GM18909 (cell line): ENCODE measurements at regions not wholly inside any gene's neighbourhood (a gene's known extent, or its start where the extent isn't known, plus 50 kb on each side); places are given as distances from the start of the nearest gene placed in this dataset.
"Not testable (repeated sequence)": the region's sequence is repeated elsewhere in the genome, so short reads cannot be mapped to it uniquely, and the experiment has no call there.

Experiments
- ATAC-seq: cut with Tn5 transposase; IDR thresholded peaks from one replicate; pipeline ENCODE4 v1.9.1; 2021; ENCODE audit warnings: mild to moderate bottlenecking; ENCODE audit not compliant: unreplicated experiment, poor library complexity

DNA sequence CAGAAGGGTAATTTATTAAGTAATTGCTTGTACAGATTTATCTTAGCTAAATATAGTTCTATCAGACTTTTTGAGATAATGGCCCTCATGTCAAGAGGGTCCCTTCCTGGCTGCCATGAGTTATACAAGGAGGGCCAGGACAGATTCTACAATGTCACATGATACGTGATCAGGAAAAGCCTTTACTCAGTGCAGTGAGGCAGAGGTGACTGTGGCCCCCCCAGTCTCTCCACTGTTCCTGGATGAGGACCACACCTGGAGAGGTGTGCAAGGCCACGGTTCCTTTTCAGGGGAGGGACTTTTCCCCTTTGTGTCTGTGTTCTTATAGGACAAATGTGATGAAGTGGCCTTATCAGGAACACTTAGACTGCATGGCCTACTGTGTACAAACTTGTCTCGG, 54.3 kb upstream of the LRCH1 start:
- ATAC-seq: no peak

DNA sequence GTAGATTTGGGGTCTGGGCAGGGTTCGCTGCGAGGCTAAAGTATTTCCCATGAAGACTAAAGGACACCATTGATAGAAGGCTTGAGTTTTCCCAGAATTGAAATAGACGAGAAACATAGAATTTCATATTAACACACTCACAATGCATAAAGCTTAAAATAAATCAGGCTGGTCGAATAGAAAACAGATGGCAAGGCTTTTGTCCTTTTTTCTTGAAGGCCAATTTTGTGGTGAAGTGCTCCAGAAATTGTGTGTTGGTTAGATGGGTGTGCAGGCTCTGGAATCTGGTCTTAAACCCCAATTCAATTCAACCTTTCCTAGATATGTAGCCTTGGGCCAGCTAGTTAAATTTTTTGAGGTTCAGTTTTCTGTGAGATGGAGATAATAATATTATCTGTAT, 56.9 kb upstream of the LRCH1 start:
- no peak for ATAC-seq

DNA sequence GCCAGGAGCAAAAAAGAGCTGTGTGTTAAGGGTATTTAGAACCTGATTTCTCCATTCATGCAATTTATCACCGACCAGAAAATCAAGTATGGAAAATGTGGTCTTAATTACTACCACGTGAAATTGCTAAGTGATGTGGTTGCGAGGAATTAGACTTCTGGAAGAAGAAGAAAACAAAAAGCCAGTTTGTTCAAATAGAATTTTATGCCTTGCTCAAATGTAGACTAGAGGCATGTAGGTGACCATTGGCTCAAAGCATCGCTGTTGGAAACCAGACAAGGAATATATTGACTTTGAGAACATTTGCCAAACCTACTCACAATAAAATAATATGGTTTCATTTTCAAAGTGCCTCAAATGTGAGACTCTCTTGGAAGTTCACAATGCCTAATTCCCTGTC, 57.3 kb upstream of the LRCH1 start:
- no peak for ATAC-seq

DNA sequence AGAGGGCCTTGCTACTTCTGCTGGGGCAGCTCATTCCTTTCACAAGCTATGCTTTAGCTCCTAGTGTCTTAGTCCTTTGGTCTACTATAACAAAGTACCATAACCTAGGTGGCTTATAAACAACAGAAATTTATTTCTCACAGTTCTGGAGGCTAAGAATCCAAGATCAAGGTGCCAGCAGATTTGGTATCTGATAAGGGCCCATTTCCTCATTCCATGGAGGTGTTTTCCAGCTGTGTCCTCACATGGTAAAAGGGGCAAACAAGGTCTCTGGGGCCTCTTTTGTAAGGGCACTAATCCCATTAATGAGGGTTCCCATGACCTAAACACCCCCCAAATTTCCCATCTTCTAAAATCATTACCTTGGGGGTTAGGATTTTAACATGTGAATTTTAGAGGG, 57.9 kb upstream of the LRCH1 start:
- ATAC-seq: no peak

- ATAC-seq: no peak
These were observed 60.0 kb upstream of the LRCH1 start for GRCh38 chr13:46492946-46493345.

GRCh38 chr13:46491641-46492040, 61.3 kb upstream of the LRCH1 start:
- ATAC-seq: no peak

DNA sequence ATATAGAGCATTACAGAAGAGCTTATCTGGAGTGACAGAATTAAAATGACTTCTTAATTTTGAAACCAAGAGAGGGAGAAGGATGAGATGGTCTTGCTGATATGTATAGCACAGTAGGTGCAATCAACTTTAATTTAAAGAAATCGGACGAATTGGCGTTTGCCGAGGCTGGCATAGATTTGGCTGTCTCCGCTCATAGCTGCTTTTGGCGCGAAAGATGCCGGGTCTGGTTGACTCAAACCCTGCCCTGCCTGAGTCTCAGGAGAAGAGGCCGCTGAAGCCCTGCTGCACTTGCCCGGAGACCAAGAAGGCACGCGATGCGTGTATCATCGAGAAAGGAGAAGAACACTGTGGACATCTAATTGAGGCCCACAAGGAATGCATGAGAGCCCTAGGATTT, 62.3 kb upstream of the LRCH1 start:
- peak; percentile 37 for ATAC-seq

GRCh38 chr13:46490129-46490528, 62.8 kb upstream of the LRCH1 start:
- ATAC-seq: no peak

DNA sequence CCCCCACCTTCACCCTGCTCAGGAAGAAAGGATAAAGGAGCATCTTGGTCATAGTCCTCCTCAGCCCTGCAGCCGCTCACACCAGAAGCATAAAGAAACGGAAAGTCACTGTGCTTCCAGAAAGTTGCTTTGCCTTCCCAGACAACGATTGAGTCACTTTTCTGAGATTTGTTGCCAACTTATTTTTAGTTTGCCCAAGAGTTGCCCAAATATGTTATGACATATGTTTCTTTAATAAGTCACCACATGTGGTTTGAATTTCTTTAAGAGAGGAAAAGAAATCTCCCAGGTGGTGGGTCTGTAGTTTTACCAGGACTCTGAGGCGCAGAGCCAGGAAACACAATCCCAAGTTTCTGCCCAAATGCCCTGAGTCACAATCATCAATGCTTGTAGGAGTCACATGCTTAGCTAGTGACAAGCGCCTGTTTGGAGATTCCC, 63.4 kb upstream of the LRCH1 start:
- no peak for ATAC-seq

GRCh38 chr13:46487748-46488147, 65.2 kb upstream of the LRCH1 start:
- ATAC-seq: peak; percentile 70

- ATAC-seq: no peak
These were observed 66.7 kb upstream of the LRCH1 start for GRCh38 chr13:46486270-46486669.

DNA sequence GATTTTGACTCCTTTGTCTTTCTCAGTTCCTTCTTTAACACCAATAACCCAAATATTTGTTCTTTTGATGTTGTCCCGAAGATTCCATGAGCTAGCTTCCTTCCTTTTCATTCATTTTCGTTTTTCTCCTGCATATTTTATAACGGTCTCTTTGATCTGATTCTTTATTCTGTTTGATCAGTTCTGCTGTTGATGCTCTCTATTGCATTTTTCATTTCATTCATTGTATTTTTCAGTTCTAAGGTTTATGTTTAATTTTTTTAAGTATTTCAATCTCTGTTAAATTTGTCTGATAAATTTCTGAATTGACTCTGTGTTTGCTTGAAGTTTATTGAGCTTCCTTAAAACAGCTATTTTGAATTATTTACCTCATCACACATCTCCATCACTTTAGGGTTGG, 68.4 kb upstream of the LRCH1 start:
- no peak for ATAC-seq

DNA sequence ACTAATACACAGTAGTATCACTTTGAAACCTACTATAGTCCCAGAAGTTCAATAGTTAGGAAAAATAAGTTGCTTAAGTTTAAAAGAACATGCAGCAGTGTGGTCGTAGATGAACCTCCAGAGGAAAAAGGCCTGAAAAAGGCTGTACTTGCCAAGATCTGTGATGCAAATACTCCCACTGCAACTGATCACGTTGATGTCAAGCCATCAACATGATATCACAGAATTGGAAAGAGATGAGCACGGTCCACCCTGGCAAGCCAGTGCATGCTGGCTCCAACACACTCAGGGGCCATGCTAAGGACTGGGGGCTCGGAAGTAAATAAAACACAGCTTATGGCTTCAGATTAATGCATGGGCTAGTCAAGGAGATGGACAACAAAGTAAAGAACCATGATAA, 71.8 kb upstream of the LRCH1 start:
- no peak for ATAC-seq

- ATAC-seq: no peak
These were observed 72.8 kb upstream of the LRCH1 start for GRCh38 chr13:46480131-46480530.

- ATAC-seq: no peak
These were observed 73.3 kb upstream of the LRCH1 start for GRCh38 chr13:46479691-46480090.

DNA sequence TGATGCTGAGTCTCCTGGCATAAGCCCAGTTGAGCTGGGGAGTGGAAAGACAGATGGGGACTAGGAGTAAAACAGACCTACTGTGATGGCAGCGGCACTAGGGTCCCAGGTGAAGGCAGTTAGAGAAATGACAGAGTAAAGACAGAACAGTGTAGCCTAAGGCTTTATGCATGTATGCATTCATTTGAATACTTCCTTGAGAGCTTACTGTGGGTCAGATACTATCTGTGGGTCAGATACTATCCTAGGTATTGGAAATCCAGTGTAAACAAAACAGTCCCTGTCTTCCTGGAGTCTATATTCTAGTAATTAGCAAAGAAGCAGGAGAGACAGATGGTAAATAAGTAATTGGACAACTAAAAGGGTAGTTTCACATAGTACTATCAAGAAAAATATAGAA, 73.7 kb upstream of the LRCH1 start:
- ATAC-seq: no peak

- no peak for ATAC-seq
These were observed 74.3 kb upstream of the LRCH1 start for GRCh38 chr13:46478651-46479050.

DNA sequence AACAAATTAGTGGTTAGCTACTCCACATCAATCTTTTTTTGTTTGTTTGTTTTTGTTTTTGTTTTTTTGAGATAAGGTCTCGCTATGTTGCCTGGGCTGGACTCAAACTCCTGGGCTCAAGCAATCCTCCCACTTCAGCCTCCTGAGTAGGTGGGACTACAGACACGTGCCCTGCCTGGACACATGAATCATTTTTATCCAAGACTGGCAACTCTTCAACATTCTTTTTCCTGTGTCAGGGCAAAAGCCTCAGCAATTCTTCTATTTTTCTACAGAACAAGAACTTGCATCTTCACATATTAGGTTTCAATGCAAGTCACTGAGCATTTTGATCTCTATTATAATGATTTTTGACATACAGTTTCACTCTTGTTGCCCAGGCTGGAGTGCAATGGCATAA, 76.8 kb upstream of the LRCH1 start:
- ATAC-seq: no peak

DNA sequence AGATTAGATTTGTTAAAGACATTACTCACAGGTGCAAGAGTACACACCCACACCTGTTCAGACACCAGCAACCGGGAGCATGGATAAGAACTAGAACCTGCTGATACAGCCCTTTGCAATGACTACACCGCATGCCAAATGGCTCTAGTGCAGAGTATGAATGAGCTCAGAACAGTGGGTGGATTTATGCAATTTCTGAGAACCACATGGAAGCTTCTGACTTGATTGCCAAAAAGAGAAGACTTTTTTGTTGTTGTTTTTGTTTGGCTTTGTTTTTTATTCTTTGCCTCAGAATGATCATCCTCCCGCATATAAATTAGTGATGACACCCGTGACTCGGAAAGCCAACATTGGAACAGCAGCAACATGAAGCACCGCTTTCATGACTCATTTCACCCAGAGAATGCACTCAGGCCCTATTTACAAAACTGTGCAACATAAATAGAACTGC, 77.4 kb upstream of the LRCH1 start:
- ATAC-seq: no peak

- ATAC-seq: no peak
These were observed 79.2 kb upstream of the LRCH1 start for GRCh38 chr13:46473806-46474205.

GRCh38 chr13:46472384-46472783, 80.6 kb upstream of the LRCH1 start:
- ATAC-seq: no peak

DNA sequence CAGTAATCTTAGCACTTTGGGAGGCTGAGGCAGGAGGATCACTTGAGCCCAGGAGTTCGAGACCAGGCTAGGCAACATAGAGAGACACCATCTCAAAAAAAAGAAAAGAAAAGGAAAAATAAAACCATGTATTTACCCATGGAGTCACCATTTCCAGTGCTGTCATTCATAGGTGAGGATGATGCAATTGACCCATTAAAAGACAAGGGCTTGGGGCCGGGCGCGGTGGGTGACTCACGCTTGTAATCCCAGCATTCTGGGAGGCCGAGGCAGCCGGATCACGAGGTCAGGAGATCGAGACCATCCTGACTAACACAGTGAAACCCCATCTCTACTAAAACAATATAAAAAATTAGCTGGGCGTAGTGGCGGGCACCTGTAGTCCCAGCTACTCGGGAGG, 82.6 kb upstream of the RUBCNL start:
- ATAC-seq: not testable (repeated sequence)
